ENCODE measurements at regions not wholly inside any gene's neighbourhood (a gene's known extent, or its start where the extent isn't known, plus 50 kb on each side); places are given as distances from the start of the nearest gene placed in this dataset.
"Not testable (repeated sequence)": the region's sequence is repeated elsewhere in the genome, so short reads cannot be mapped to it uniquely, and the experiment has no call there.

GRCh38 chr16:29094729-29095624 lies 110.1 kb downstream of the LAT start:
- DNase-seq, H3K9me3 Mint-ChIP-seq, H3K36me3 Mint-ChIP-seq, H3K27me3 Mint-ChIP-seq, H3K4me3 Mint-ChIP-seq, H3K4me1 Mint-ChIP-seq: not testable (repeated sequence)
- peak overlapping the region; percentile 29 for H3K27ac Mint-ChIP-seq

- H3K27me3 Mint-ChIP-seq, H3K9me3 Mint-ChIP-seq, DNase-seq, H3K4me3 Mint-ChIP-seq, H3K36me3 Mint-ChIP-seq, H3K4me1 Mint-ChIP-seq: not testable (repeated sequence)
- H3K27ac Mint-ChIP-seq = peak overlapping the region; percentile 29
Observed at GRCh38 chr16:29094325-29094724, 109.5 kb downstream of the LAT start.

- not testable (repeated sequence) for H3K36me3 Mint-ChIP-seq, DNase-seq, H3K4me1 Mint-ChIP-seq, H3K27ac Mint-ChIP-seq, H3K27me3 Mint-ChIP-seq, H3K9me3 Mint-ChIP-seq, H3K4me3 Mint-ChIP-seq
Observed at GRCh38 chr16:29089679-29090078, 104.8 kb downstream of the LAT start.

- not testable (repeated sequence) for DNase-seq, H3K4me3 Mint-ChIP-seq
Observed at GRCh38 chr16:29087673-29088072, 102.8 kb downstream of the LAT start.

GRCh38 chr16:29081829-29082639 lies 97.2 kb downstream of the LAT start:
- H3K36me3 Mint-ChIP-seq, H3K27ac Mint-ChIP-seq, H3K9me3 Mint-ChIP-seq, H3K27me3 Mint-ChIP-seq, H3K4me1 Mint-ChIP-seq: not testable (repeated sequence)
- DNase-seq = peak; percentile 34
- H3K4me3 Mint-ChIP-seq = peak overlapping the region; percentile 82

More at GRCh38 chr16:29087673-29088072, 102.8 kb downstream of the LAT start:
- not testable (repeated sequence) for H3K36me3 Mint-ChIP-seq, H3K4me1 Mint-ChIP-seq, H3K27me3 Mint-ChIP-seq, H3K27ac Mint-ChIP-seq, H3K9me3 Mint-ChIP-seq

GRCh38 chr16:29074554-29075402 lies 89.9 kb downstream of the LAT start:
- Mint-ChIP-seq H3K27ac (peak overlapping the region; percentile 99), H3K4me1 (peaks cover 23% of the 10 kb centered on the region), H3K4me3 (peak overlapping the region; percentile 95)
- DNase-seq = peak; percentile 36
- not testable (repeated sequence) for H3K9me3 Mint-ChIP-seq, H3K27me3 Mint-ChIP-seq, H3K36me3 Mint-ChIP-seq

GRCh38 chr16:29062235-29062634 lies 77.4 kb downstream of the LAT start:
- not testable (repeated sequence) for H3K9me3 Mint-ChIP-seq, H3K27ac Mint-ChIP-seq, H3K27me3 Mint-ChIP-seq, DNase-seq, H3K4me3 Mint-ChIP-seq, H3K36me3 Mint-ChIP-seq, H3K4me1 Mint-ChIP-seq

GRCh38 chr16:29061467-29061921 lies 76.6 kb downstream of the LAT start:
- H3K9me3 Mint-ChIP-seq, H3K4me1 Mint-ChIP-seq, H3K27ac Mint-ChIP-seq, DNase-seq, H3K4me3 Mint-ChIP-seq, H3K27me3 Mint-ChIP-seq, H3K36me3 Mint-ChIP-seq: not testable (repeated sequence)

GRCh38 chr16:29060022-29060810 lies 75.4 kb downstream of the LAT start:
- H3K9me3 Mint-ChIP-seq, H3K27ac Mint-ChIP-seq, DNase-seq, H3K36me3 Mint-ChIP-seq, H3K4me3 Mint-ChIP-seq, H3K4me1 Mint-ChIP-seq, H3K27me3 Mint-ChIP-seq: not testable (repeated sequence)

- not testable (repeated sequence) for H3K4me3 Mint-ChIP-seq, H3K36me3 Mint-ChIP-seq, H3K4me1 Mint-ChIP-seq, H3K27me3 Mint-ChIP-seq, DNase-seq, H3K9me3 Mint-ChIP-seq, H3K27ac Mint-ChIP-seq
Observed at GRCh38 chr16:29059575-29059974, 74.7 kb downstream of the LAT start.

Data from activated naive CD8-positive, alpha-beta T cell treated with anti-CD3 and anti-CD28 coated beads for 36 hours (primary cell).